Uterus (tissue), 2 donors: ENCODE measurements at regions not wholly inside any gene's neighbourhood (a gene's known extent, or its start where the extent isn't known, plus 50 kb on each side); places are given as distances from the start of the nearest gene placed in this dataset.

Experiments used
- POLR2A ChIP-seq, 2 donors: fragments of 450-650 bp; IDR thresholded peaks; one replicate each; pipeline ENCODE4 v1.6.1; 2016; ENCODE audit warnings: antibody characterized with exemption in 2 of 2, mild to moderate bottlenecking in 1 of 2, moderate library complexity in 1 of 2
- TF ChIP-seq, protein P1 (sequence below), 4 experiments: fragments of 200-600 bp in 2 of 4; fragments of 450-650 bp in 2 of 4; sonication (generic) in 2 of 4; IDR thresholded peaks; one replicate each; pipeline ENCODE4 v1.5.1; 2016 to 2019; ENCODE audit warnings: antibody characterized with exemption in 4 of 4, mild to moderate bottlenecking in 2 of 4, moderate library complexity in 1 of 4

DNA sequence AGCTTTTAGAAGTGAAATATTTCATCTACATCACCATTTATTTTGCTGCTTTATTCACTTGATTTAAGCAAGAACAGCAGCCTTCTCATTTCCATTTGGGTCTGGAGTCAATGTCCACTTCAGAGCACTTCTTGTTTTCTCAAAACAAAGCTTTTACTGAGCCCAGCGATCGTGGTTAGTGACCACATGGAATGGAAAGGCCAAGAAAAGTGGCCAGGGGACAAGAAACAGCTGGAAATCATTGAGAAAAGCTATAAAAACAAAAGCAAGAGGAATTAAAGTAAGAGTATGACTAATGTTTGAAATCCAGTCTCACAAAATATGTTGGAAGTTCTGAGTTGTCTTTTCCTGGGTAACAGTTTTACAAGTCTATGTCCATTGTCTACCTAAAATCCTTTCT lies 328.4 kb upstream of the INTU start:
- no peak for TF ChIP-seq POLR2A (IDR thresholded peaks at IDR 0.05)
- TF ChIP-seq, protein P1, sequence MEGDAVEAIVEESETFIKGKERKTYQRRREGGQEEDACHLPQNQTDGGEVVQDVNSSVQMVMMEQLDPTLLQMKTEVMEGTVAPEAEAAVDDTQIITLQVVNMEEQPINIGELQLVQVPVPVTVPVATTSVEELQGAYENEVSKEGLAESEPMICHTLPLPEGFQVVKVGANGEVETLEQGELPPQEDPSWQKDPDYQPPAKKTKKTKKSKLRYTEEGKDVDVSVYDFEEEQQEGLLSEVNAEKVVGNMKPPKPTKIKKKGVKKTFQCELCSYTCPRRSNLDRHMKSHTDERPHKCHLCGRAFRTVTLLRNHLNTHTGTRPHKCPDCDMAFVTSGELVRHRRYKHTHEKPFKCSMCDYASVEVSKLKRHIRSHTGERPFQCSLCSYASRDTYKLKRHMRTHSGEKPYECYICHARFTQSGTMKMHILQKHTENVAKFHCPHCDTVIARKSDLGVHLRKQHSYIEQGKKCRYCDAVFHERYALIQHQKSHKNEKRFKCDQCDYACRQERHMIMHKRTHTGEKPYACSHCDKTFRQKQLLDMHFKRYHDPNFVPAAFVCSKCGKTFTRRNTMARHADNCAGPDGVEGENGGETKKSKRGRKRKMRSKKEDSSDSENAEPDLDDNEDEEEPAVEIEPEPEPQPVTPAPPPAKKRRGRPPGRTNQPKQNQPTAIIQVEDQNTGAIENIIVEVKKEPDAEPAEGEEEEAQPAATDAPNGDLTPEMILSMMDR (IDR thresholded peaks at IDR 0.05): no peak
